ENCODE measurements at regions not wholly inside any gene's neighbourhood (a gene's known extent, or its start where the extent isn't known, plus 50 kb on each side); places are given as distances from the start of the nearest gene placed in this dataset.

DNA sequence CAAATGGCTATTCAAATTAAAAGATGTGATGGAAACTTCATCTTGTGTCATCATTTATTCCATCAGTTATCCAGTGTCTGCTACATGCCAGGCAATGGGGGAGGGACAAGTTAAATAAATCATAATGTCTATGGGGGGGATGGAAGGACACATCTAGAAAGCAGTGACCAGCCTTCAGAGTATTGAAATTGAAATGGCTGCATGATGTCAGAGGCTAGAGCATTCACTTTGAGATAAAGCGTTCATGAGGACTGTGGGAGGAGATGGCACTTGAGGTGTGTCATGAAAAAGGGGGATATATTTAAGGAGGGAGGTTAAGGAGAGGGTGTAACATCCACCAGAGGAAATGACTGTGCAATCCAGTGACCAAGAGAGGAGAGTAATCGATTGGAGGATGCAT, 50.6 kb downstream of the SLIT2 start:
- Mint-ChIP-seq H3K27ac (no peak overlapping the region), H3K4me1 (ENCODE audit: low read depth in 2 of 2) (no peaks in the 10 kb centered on the region), H3K36me3 (no peaks in the 10 kb centered on the region), H3K4me3 (no peak overlapping the region), H3K27me3 (no peaks in the 10 kb centered on the region), H3K9me3 (peaks cover 5% of the 10 kb centered on the region)
- DNase-seq (ENCODE audit: low spot score) = no peak
- ATAC-seq = no peak

DNA sequence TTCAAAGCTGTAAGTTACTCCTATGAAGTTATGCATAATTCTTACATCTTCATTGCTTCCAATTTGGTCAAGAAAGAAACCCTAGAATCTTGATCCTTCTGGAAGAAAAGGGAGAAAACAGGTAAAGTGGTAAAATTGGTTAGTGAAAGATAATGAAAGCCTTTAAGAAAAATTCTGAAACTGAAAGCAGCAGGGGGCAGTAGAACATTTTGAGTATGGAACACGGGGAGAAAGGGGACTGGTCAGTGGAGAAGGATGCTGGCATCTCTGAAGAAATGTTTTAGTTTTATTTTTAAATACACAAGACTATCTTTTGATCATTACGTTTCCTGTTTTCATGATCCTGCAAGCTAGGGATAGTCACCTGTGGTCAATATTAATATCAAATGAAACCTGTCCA, 54.3 kb downstream of the SLIT2 start:
- Mint-ChIP-seq H3K36me3 (no peaks in the 10 kb centered on the region), H3K4me1 (ENCODE audit: low read depth in 2 of 2) (no peaks in the 10 kb centered on the region)
- ATAC-seq = no peak

DNA sequence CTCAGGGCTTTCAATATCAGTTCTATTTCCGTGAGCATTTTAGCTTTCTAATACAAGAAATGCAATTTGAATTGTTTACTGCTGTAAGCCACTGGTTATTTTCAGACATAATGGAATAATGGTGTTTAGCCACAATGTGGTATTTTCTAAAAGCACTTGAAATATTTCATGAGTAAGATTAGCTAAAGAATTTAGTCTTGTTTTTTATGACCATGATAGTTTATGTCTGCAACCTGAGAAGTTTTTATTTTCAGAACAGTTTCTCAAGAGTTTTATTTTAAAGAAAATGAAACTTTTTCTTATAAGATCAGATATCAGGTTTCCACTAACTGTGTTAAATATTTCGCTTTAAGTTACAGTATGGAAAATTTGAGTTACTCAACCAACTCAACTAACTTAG, 60.2 kb downstream of the SLIT2 start:
- Mint-ChIP-seq H3K36me3 (no peaks in the 10 kb centered on the region), H3K27ac (no peak overlapping the region), H3K27me3 (no peaks in the 10 kb centered on the region), H3K9me3 (peaks cover 7% of the 10 kb centered on the region), H3K4me3 (no peak overlapping the region), H3K4me1 (ENCODE audit: low read depth in 2 of 2) (no peaks in the 10 kb centered on the region)
- ATAC-seq (no peak), DNase-seq (ENCODE audit: low spot score) (no peak)

More for the DNA sequence above, 54.3 kb downstream of the SLIT2 start:
- H3K4me3 Mint-ChIP-seq = no peak overlapping the region
- H3K9me3 Mint-ChIP-seq = peaks cover 9% of the 10 kb centered on the region
- H3K27me3 Mint-ChIP-seq = no peaks in the 10 kb centered on the region
- no peak for DNase-seq (ENCODE audit: low spot score)
- H3K27ac Mint-ChIP-seq = no peak overlapping the region

DNA sequence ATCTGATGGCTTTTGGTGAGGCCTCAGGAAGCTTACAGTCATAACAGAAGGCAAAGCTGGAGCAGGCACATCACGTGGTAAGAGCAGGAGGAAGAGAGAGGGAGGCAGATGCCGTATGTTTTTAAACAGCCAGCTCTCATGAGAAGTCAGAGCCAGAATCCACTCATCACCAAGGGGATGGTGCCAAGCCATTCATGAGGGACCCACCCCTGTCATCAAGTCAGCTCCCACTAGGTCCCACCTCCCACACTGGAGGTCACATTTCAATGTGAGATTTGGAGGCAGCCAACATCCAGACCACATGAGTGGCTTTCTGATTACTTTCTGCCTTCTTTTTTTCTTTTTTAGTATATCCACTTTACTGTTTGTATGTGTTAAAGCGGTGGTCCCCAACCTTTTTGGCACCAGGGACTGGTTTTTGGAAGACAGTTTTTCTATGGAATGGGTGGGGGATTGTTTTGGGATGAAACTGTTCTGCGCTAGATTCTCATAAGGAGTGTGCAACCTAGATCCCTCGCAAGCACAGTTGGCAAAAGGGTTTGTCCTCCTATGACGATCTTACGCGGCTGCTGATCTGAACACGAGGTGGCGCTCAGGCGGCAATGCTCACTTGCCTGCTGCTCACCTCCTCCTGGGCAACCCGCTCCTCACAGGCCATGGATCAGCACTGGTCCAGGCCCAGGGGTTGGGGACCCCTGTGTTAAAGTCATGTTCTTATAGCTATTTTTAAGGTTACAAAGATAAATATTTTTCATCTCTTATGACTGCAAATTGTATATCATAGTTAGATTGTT, 61.7 kb downstream of the SLIT2 start:
- DNase-seq (ENCODE audit: low spot score) = no peak
- no peaks in the 10 kb centered on the region for H3K36me3 Mint-ChIP-seq
- H3K27ac Mint-ChIP-seq = no peak overlapping the region
- no peaks in the 10 kb centered on the region for H3K4me1 Mint-ChIP-seq (ENCODE audit: low read depth in 2 of 2)
- H3K27me3 Mint-ChIP-seq = no peaks in the 10 kb centered on the region
- H3K4me3 Mint-ChIP-seq = no peak overlapping the region
- no peak for ATAC-seq
- H3K9me3 Mint-ChIP-seq = peaks cover 7% of the 10 kb centered on the region

DNA sequence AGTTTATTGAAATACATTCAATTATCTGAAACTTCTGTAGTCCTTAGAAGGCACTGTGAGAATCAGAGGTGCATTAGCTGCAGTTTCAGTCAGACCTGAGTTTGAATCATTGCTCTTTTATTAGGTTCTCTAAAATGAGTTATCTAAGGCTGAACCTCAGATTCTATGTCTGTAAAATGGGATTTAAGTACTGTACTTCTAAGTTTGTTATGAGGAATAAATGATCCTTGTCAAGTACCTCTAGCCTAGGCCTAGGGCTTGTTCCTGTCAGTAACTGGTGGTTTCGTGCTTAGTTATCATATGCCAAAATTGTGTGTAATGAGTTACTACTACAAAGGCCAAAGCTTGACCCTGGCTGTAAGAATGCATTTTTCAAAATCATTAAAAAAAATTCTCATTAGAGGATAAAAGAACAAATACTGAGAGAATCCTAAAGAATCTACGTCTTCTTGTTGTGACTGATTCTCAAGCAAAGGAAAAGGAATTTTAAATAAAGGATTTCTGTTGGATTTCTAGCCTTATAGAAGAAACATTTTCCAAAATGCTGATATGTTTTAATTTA, 65.8 kb downstream of the SLIT2 start:
- no peaks in the 10 kb centered on the region for H3K27me3 Mint-ChIP-seq
- H3K9me3 Mint-ChIP-seq = peaks cover 2% of the 10 kb centered on the region
- H3K27ac Mint-ChIP-seq = no peak overlapping the region
- H3K4me1 Mint-ChIP-seq (ENCODE audit: low read depth in 2 of 2) = no peaks in the 10 kb centered on the region
- H3K4me3 Mint-ChIP-seq = no peak overlapping the region
- DNase-seq (ENCODE audit: low spot score) (no peak), ATAC-seq (no peak)
- no peaks in the 10 kb centered on the region for H3K36me3 Mint-ChIP-seq

DNA sequence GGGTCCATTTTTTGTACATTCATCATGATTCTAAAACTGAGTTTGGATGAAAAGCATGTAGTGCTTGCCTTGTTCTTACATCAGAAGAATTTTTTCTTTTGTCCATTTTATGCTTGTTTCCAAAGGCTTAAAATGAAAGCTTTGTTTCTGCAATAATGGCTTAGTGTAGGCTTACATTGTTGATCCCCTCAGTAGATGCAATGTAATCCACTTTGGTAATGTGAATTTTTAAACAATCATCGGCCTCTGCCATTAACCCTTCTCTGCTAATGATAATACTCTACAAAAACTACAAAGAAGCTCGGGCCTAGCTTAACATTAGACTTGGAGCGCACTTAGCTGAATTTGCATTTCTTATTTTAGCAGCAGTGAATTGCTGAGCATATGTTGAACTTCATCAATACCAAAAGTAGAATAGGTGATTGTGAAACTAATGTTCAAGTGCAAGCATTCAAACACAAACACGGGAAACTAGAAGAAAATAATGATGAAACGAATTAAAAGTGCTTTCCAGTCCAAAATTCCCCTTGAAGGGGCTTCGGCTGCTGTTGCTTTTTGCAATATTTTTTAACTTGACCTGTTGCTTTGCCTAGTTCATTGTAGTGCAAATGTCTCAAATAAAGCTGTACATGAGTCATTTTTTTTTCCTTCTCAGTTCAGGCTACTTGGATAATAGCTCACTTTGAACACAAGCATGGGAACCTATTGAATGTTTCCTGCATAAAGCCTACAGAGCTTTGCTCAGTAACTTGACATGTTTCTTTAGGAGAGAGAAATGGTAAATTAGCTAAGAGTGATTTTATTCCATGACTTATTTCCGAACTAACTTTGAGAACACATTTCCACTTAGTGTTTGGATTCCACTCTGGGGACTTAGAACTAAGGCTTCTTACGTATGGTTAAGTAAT, 66.5 kb downstream of the SLIT2 start:
- no peak overlapping the region for H3K4me3 Mint-ChIP-seq
- H3K36me3 Mint-ChIP-seq = no peaks in the 10 kb centered on the region

DNA sequence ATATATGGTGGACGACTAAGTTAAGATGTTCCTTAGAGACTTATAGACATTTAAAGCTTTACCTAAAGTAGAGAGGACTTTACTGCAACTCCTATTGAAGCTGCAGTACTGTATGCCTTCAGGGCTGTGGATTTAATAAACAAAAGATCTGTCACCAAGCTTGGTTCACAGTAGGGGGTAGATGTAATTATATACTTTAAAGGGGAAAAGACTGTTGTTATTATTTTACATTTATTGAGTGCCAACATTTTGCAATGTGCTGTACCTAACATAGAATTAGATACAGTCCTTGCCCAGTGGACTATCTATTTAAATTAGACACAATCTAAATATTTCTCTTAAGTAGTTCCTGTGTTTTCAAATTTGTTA, 67.2 kb downstream of the SLIT2 start:
- Mint-ChIP-seq H3K36me3 (no peaks in the 10 kb centered on the region), H3K9me3 (peaks cover 2% of the 10 kb centered on the region), H3K27ac (no peak overlapping the region), H3K4me1 (ENCODE audit: low read depth in 2 of 2) (no peaks in the 10 kb centered on the region), H3K4me3 (no peak overlapping the region), H3K27me3 (no peaks in the 10 kb centered on the region)
- ATAC-seq = no peak
- DNase-seq (ENCODE audit: low spot score) = no peak

More for the DNA sequence above, 66.5 kb downstream of the SLIT2 start:
- no peak overlapping the region for H3K27ac Mint-ChIP-seq
- DNase-seq (ENCODE audit: low spot score) (no peak), ATAC-seq (no peak)
- no peaks in the 10 kb centered on the region for H3K27me3 Mint-ChIP-seq
- no peaks in the 10 kb centered on the region for H3K4me1 Mint-ChIP-seq (ENCODE audit: low read depth in 2 of 2)
- H3K9me3 Mint-ChIP-seq = peaks cover 2% of the 10 kb centered on the region

DNA sequence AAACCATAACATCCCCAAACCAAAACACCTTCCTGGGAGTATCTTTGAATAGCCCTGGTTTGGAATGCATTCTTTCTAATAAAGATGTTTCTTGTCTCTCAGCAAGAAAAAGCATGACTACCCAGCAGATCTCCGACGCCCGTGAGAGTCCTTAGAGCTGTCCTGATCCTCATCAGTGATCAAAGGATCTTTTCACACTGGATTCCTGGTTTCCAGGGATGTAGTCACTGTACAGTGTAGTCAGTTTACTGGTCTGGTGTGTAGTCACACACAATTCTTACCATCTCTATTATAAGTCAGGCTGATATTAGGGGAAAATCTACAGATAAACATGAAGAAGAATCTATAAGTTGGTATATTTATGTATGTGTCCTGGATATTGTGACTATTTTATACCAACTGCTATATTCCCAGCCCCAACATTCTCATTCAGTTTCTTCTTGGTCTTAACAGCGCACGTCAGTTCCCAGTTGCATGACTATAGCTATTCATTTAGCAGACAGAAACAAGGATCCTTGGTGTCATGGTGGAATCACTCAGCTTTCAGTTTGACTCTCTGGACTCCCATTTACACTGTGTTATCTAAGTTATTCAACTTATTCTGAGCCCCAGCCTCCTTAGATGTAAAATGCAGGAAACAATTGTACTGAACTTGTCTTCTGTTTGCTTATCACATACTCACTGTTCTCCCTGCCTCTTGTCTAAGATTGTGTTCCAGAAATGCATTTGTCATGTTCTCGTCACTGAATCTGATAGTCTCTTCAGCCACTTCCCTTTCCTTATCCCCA, 68.3 kb downstream of the SLIT2 start:
- ATAC-seq (no peak), DNase-seq (ENCODE audit: low spot score) (no peak)
- Mint-ChIP-seq H3K4me1 (ENCODE audit: low read depth in 2 of 2) (no peaks in the 10 kb centered on the region), H3K27me3 (no peaks in the 10 kb centered on the region), H3K36me3 (no peaks in the 10 kb centered on the region), H3K9me3 (peaks cover 2% of the 10 kb centered on the region), H3K27ac (no peak overlapping the region), H3K4me3 (no peak overlapping the region)

DNA sequence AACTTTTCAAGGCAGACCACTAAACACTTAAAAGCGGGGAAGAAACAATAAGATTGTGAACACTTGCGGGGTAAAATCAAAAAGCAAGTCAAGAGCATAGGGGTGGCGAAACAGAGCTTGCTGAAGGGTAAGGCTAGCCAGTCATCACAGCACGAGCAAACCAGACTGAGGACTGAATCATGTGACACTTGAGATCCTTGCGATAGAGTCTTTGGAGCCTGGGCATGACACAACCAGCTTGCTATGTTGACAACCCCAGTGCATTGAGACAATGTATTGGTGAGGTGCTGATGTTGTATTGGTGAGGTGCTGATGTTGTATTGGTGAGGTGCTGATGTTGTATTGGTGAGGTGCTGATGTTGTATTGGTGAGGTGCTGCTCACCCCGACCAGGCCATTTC, 72.3 kb downstream of the SLIT2 start:
- Mint-ChIP-seq H3K9me3 (peaks cover 4% of the 10 kb centered on the region), H3K4me1 (ENCODE audit: low read depth in 2 of 2) (no peaks in the 10 kb centered on the region), H3K4me3 (no peak overlapping the region), H3K36me3 (no peaks in the 10 kb centered on the region), H3K27ac (no peak overlapping the region), H3K27me3 (no peaks in the 10 kb centered on the region)
- no peak for ATAC-seq
- DNase-seq (ENCODE audit: low spot score) = no peak

DNA sequence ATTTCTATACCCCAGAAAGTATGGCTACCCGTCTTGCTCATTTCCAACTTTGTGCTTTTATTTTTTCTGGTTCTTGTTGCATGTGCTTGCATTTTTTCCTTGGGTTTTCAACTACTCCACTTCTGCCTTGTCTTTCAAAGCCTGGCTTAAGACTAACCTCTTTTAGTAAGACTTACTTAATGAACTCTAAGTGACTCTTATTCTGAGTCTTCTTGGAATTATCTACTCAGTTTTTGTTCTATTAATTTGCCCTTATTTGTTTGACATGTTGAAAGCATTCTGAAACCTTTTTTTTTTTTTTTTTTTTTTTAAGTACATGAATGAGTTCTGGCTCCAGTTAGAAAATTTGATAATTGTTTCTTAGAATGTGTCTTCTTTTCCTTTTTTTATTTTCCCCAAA, 74.8 kb downstream of the SLIT2 start:
- Mint-ChIP-seq H3K36me3 (no peaks in the 10 kb centered on the region), H3K9me3 (peaks cover 4% of the 10 kb centered on the region), H3K27me3 (no peaks in the 10 kb centered on the region), H3K27ac (no peak overlapping the region), H3K4me3 (no peak overlapping the region), H3K4me1 (ENCODE audit: low read depth in 2 of 2) (no peaks in the 10 kb centered on the region)
- ATAC-seq (no peak), DNase-seq (ENCODE audit: low spot score) (no peak)

DNA sequence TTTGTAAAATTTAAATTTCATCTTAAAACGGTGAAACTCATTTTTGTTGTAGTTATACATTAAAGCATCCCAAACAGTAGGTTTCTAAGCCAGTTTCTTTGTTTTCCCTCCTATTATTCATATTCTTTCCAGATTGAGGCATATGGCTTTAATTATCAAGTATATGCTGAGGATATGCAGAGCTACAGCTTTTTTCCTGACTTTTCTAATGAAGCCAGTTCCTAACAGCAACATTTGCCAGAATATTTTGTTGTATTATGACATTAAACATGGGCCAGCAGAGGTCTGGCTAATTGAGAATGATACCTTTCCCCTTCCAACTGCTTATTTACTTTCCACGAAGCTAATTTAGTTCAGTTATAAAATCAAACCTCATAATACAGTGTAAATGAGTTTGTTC, 75.3 kb downstream of the SLIT2 start:
- no peaks in the 10 kb centered on the region for H3K4me1 Mint-ChIP-seq (ENCODE audit: low read depth in 2 of 2)
- H3K27me3 Mint-ChIP-seq = no peaks in the 10 kb centered on the region
- H3K9me3 Mint-ChIP-seq = peaks cover 8% of the 10 kb centered on the region
- no peak for ATAC-seq
- no peak overlapping the region for H3K4me3 Mint-ChIP-seq
- H3K36me3 Mint-ChIP-seq = no peaks in the 10 kb centered on the region
- H3K27ac Mint-ChIP-seq = no peak overlapping the region
- no peak for DNase-seq (ENCODE audit: low spot score)

DNA sequence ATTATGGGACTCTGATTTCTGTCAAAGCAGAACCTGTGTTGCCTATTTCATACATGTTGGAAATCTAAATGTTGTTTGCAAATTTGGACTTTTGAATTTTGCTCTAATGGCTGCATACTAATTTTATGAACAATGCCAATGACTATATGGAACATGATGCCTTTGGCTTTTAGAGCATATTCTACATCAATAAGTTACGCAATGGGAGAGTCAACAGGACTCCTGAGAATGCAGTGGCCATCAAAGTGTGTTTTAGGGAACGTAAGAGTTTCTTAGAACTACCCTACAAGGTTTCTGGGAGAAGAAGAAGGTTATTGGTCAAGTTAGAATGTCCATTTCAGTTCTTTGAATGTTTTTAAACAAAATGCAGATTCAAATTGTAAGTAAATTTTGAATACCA, 76.1 kb downstream of the SLIT2 start:
- no peak overlapping the region for H3K27ac Mint-ChIP-seq
- no peaks in the 10 kb centered on the region for H3K27me3 Mint-ChIP-seq
- no peak for DNase-seq (ENCODE audit: low spot score)
- H3K9me3 Mint-ChIP-seq = peaks cover 10% of the 10 kb centered on the region
- no peaks in the 10 kb centered on the region for H3K4me1 Mint-ChIP-seq (ENCODE audit: low read depth in 2 of 2)
- no peak for ATAC-seq
- H3K36me3 Mint-ChIP-seq = no peaks in the 10 kb centered on the region
- H3K4me3 Mint-ChIP-seq = no peak overlapping the region

DNA sequence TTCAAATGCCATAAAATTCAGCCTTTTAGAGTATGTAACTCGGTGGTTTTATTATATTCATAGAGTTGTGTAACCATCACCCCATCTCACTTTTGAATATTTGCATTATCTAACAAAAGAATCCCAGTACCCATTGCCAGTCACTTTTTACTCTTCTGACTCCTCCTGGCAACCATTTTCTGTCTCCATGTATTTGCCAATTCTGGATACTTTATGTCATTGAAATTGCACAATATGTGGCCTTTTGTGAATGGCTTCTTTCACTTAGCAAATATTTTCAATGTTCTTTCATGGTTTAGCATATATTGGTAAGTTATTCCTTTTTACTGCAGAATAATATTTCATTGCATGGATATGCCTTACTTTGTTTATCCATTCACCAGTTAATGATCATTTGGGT, 79.9 kb downstream of the SLIT2 start:
- Mint-ChIP-seq H3K4me1 (ENCODE audit: low read depth in 2 of 2) (no peaks in the 10 kb centered on the region), H3K27me3 (no peaks in the 10 kb centered on the region), H3K9me3 (peaks cover 13% of the 10 kb centered on the region), H3K36me3 (no peaks in the 10 kb centered on the region), H3K4me3 (no peak overlapping the region), H3K27ac (no peak overlapping the region)
- ATAC-seq = no peak
- DNase-seq (ENCODE audit: low spot score) = no peak
